GM19035 (cell line): ENCODE measurements at regions not wholly inside any gene's neighbourhood (a gene's known extent, or its start where the extent isn't known, plus 50 kb on each side); places are given as distances from the start of the nearest gene placed in this dataset.

ENCODE experiments used
- ATAC-seq: cut with Tn5 transposase; IDR thresholded peaks from one replicate; pipeline ENCODE4 v1.9.1; 2021; ENCODE audit not compliant: unreplicated experiment

- ATAC-seq: no peak
Measured at GRCh38 chr6:22017766-22018165, 279.1 kb downstream of the PRL start.

- ATAC-seq: no peak
Measured at GRCh38 chr6:22019857-22020256, 277.0 kb downstream of the PRL start.

GRCh38 chr6:22020299-22021003 is 276.4 kb downstream of the PRL start:
- no peak for ATAC-seq

GRCh38 chr6:22021966-22022365 is 274.9 kb downstream of the PRL start:
- no peak for ATAC-seq

GRCh38 chr6:22023937-22024336 is 272.9 kb downstream of the PRL start:
- ATAC-seq: no peak

GRCh38 chr6:22024973-22025467 is 271.8 kb downstream of the PRL start:
- peak; percentile 34 for ATAC-seq

- ATAC-seq: peak; percentile 50
Measured at GRCh38 chr6:22025468-22026163, 271.2 kb downstream of the PRL start.

- ATAC-seq: no peak
Measured at GRCh38 chr6:22026164-22026678, 270.6 kb downstream of the PRL start.

GRCh38 chr6:22027040-22027725 is 269.7 kb downstream of the PRL start:
- ATAC-seq: no peak

GRCh38 chr6:22028403-22029090 is 268.3 kb downstream of the PRL start:
- ATAC-seq: no peak

GRCh38 chr6:22029171-22029570 is 267.7 kb downstream of the PRL start:
- no peak for ATAC-seq

- no peak for ATAC-seq
Measured at GRCh38 chr6:22030730-22031619, 265.9 kb downstream of the PRL start.

- no peak for ATAC-seq
Measured at GRCh38 chr6:22035690-22036089, 261.1 kb downstream of the PRL start.

- peak; percentile 62 for ATAC-seq
Measured at GRCh38 chr6:22036275-22036674, 260.6 kb downstream of the PRL start.

GRCh38 chr6:22036699-22037098 is 260.1 kb downstream of the PRL start:
- peak; percentile 8 for ATAC-seq

GRCh38 chr6:22041797-22042480 is 254.9 kb downstream of the PRL start:
- ATAC-seq: no peak

GRCh38 chr6:22042706-22043105 is 254.1 kb downstream of the PRL start:
- no peak for ATAC-seq

- no peak for ATAC-seq
Measured at GRCh38 chr6:22043284-22043962, 253.4 kb downstream of the PRL start.
